ENCODE measurements at regions not wholly inside any gene's neighbourhood (a gene's known extent, or its start where the extent isn't known, plus 50 kb on each side); places are given as distances from the start of the nearest gene placed in this dataset.

GRCh38 chr12:13587721-13588390 lies 391.3 kb downstream of the EMP1 start (continued):
- TF ChIP-seq HDAC6 (IDR thresholded peaks at IDR 0.05; ENCODE audit: unreplicated experiment) (no peak), MEF2B (IDR thresholded peaks at IDR 0.05; ENCODE audit: partially characterized antibody, poor library complexity, severe bottlenecking) (peak; percentile 41), IKZF1 (conservative IDR thresholded peaks at IDR 0.05) (peak; percentile 57), MYC (IDR thresholded peaks at IDR 0.05; ENCODE audit: insufficient read depth, insufficient read length, insufficient replicate concordance, low read length, severe bottlenecking) (no peak), ZBED1 (IDR thresholded peaks at IDR 0.05; ENCODE audit: borderline replicate concordance) (no peak), NFIC (IDR thresholded peaks at IDR 0.05; ENCODE audit: low read depth, low read length) (no peak)
- TF ChIP-seq, protein P1, sequence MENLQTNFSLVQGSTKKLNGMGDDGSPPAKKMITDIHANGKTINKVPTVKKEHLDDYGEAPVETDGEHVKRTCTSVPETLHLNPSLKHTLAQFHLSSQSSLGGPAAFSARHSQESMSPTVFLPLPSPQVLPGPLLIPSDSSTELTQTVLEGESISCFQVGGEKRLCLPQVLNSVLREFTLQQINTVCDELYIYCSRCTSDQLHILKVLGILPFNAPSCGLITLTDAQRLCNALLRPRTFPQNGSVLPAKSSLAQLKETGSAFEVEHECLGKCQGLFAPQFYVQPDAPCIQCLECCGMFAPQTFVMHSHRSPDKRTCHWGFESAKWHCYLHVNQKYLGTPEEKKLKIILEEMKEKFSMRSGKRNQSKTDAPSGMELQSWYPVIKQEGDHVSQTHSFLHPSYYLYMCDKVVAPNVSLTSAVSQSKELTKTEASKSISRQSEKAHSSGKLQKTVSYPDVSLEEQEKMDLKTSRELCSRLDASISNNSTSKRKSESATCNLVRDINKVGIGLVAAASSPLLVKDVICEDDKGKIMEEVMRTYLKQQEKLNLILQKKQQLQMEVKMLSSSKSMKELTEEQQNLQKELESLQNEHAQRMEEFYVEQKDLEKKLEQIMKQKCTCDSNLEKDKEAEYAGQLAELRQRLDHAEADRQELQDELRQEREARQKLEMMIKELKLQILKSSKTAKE (IDR thresholded peaks at IDR 0.05; ENCODE audit: low read depth, poor library complexity, severe bottlenecking): no peak

- no peaks in the 10 kb centered on the region for H3K4me1 ChIP-seq (ENCODE audit: control insufficient read depth, insufficient read depth, low read length)
- in situ Hi-C loops (cut with MboI): no loop called here
- H3K27ac ChIP-seq (ENCODE audit: control insufficient read depth, insufficient read depth): no peak overlapping the region
- ChIA-PET SMC1A (ENCODE audit: uncharacterized antibody, unreplicated experiment) (no interaction called here), POLR2A (no interaction called here), CTCF (no interaction called here), RAD21 (ENCODE audit: unreplicated experiment) (no interaction called here)
- intact Hi-C loops (cut with micrococcal nuclease; ENCODE audit: unreplicated experiment): no loop called here
- no peaks in the 10 kb centered on the region for H3K9me3 ChIP-seq (replicated peaks; ENCODE audit: control insufficient read depth, insufficient read depth, low read length)
- no peaks in the 10 kb centered on the region for H3K79me2 ChIP-seq (ENCODE audit: control insufficient read depth, insufficient read depth, low read length)
- BruUV-seq (replicated peaks): no TSS peak
- H3K36me3 ChIP-seq (ENCODE audit: control insufficient read depth in 2 of 2, insufficient read depth in 2 of 2, low read length in 1 of 2): no peaks in the 10 kb centered on the region
- no peak overlapping the region for H3K9ac ChIP-seq (ENCODE audit: control insufficient read depth, insufficient read depth, low read length)
- ATAC-seq: no peak
- no peak overlapping the region for H3K4me3 ChIP-seq
- peaks cover 0 to 5% of the 10 kb centered on the region in 2 experiments; a peak in 1 of 4 replicates for H3K27me3 ChIP-seq (replicated peaks in 1 of 2; ENCODE audit: control insufficient read depth in 2 of 2, insufficient read depth in 2 of 2, low read length in 1 of 2)
- DNase-seq (ENCODE audit: low read depth, low spot score): no peak
- FAIRE-seq: no peak
- TF ChIP-seq CHD4 (IDR thresholded peaks at IDR 0.05) (no peak), YY1 (IDR thresholded peaks at IDR 0.05; ENCODE audit: low read depth, low read length) (no peak), ZZZ3 (IDR thresholded peaks at IDR 0.05; ENCODE audit: control insufficient read depth, insufficient read length, low read depth) (no peak), SMAD1 (IDR thresholded peaks at IDR 0.05; ENCODE audit: low read depth, partially characterized antibody) (no peak), SUPT20H (IDR thresholded peaks at IDR 0.05; ENCODE audit: borderline replicate concordance, control insufficient read depth, low read depth, low read length) (no peak), SPI1 (IDR thresholded peaks at IDR 0.05; ENCODE audit: borderline replicate concordance, insufficient read depth, low read depth, low read length) (no peak), NBN (IDR thresholded peaks at IDR 0.05) (no peak)
- TF ChIP-seq, protein P2, sequence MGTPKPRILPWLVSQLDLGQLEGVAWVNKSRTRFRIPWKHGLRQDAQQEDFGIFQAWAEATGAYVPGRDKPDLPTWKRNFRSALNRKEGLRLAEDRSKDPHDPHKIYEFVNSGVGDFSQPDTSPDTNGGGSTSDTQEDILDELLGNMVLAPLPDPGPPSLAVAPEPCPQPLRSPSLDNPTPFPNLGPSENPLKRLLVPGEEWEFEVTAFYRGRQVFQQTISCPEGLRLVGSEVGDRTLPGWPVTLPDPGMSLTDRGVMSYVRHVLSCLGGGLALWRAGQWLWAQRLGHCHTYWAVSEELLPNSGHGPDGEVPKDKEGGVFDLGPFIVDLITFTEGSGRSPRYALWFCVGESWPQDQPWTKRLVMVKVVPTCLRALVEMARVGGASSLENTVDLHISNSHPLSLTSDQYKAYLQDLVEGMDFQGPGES (IDR thresholded peaks at IDR 0.05): no peak
- 55% methylated on average over 5 of the region's 5 CpGs for whole genome bisulfite sequencing (ENCODE audit: insufficient coverage, insufficient replicate concordance, low lambda C conversion rate, missing lambda C conversion rate)
- H2AFZ ChIP-seq (ENCODE audit: control insufficient read depth, low read depth, low read length): no peak overlapping the region
- no peak overlapping the region for H3K4me2 ChIP-seq (ENCODE audit: control insufficient read depth, insufficient read depth)
- no peaks in the 10 kb centered on the region for H4K20me1 ChIP-seq (ENCODE audit: control insufficient read depth, insufficient read depth)
Measured at GRCh38 chr12:13586361-13586760, 389.8 kb downstream of the EMP1 start.

Data from GM12878 (cell line).